Body of pancreas (tissue), 4 donors: ENCODE measurements at regions not wholly inside any gene's neighbourhood (a gene's known extent, or its start where the extent isn't known, plus 50 kb on each side); places are given as distances from the start of the nearest gene placed in this dataset.

Source experiments
- ATAC-seq: fragments of 150-250 bp; one replicate; pipeline ENCODE4 v1.9.1; 2016
- DNase-seq, 4 donors: peaks; one replicate each; pipeline ENCODE4 v3.0.0-alpha.2; 2019
- H3K27ac ChIP-seq, 4 donors: fragments of 200-600 bp; sonication (generic); 1 replicate in 3 of 4; 2 replicates in 1 of 4; pipeline versions ENCODE4 v1.5.1 to v1.6.1; 2016 to 2019; ENCODE audit warnings: mild to moderate bottlenecking in 1 of 4, mixed read lengths in 1 of 4, moderate library complexity in 1 of 4
- H3K27me3 ChIP-seq, 2 donors: fragments of 200-600 bp; sonication (generic); one replicate each; pipeline ENCODE4 v1.6.0; 2016; ENCODE audit warnings: mild to moderate bottlenecking in 1 of 2
- H3K36me3 ChIP-seq, 2 donors: fragments of 200-600 bp; sonication (generic); replicated peaks in 1 of 2; 2 replicates each; pipeline ENCODE4 v1.5.1; 2016; ENCODE audit warnings: low read depth in 2 of 2; ENCODE audit not compliant: insufficient read depth in 1 of 2
- H3K4me1 ChIP-seq: fragments of 200-600 bp; sonication (generic); one replicate; pipeline ENCODE4 v1.6.0; 2016
- H3K4me3 ChIP-seq, 2 donors: fragments of 200-600 bp; sonication (generic); 1 replicate in 1 of 2; 2 replicates in 1 of 2; pipeline ENCODE4 v1.5.1; 2016 to 2019
- H3K9me3 ChIP-seq, 3 donors: fragments of 200-600 bp; sonication (generic); 1 replicate in 2 of 3; 2 replicates in 1 of 3; pipeline ENCODE4 v1.5.1; 2016
- CTCF ChIP-seq, 7 experiments: fragments of 450-650 bp in 4 of 7; fragments of 200-600 bp in 3 of 7; sonication (generic) in 3 of 7; IDR thresholded peaks; one replicate each; pipeline ENCODE4 v1.5.1; 2016 to 2019; ENCODE audit warnings: antibody characterized with exemption in 7 of 7
- POLR2A ChIP-seq, 3 donors: fragments of 450-650 bp; IDR thresholded peaks; one replicate each; pipeline ENCODE4 v1.6.1; 2016; ENCODE audit warnings: antibody characterized with exemption in 3 of 3, mild to moderate bottlenecking in 2 of 3
- WGBS, 2 donors: methylation state at CpG; one replicate each; pipeline ENCODE4 v1.1.5; 2017; 5-methylcytosine and 5-hydroxymethylcytosine counted together
- intact Hi-C: fragments of 100-400 bp; cut with DNase I; formaldehyde crosslinking; loops from one replicate; pipeline ENCODE4 v1.15.1; 2023

DNA sequence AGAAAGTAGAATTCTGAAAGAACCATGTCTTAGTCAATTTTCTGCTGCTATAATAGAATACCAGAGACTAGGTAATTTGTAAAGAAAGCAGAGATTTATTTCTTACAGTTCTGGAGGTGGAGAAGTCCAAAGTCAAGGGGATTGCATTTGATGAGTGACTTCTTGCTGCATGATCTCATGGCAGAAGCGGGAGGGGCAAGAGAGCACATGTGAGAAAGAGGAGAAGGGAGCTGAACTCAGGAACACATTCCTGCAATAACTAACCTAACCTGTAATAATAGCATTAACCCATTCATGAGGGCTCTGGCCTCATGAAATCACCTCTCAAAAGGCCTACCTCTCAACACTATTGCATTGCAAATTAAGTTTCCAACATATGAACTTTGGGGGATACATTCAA lies 797.5 kb upstream of the POU3F3 start:
- no peak overlapping the region for H3K27ac ChIP-seq
- TF ChIP-seq POLR2A (IDR thresholded peaks at IDR 0.05) (no peak), CTCF (IDR thresholded peaks at IDR 0.05) (no peak)
- no peak for ATAC-seq

GRCh38 chr2:104068665-104069064 lies 785.2 kb upstream of the POU3F3 start:
- no peak for TF ChIP-seq POLR2A (IDR thresholded peaks at IDR 0.05)
- no peak for TF ChIP-seq CTCF (IDR thresholded peaks at IDR 0.05)
- intact Hi-C loops: no loop called here
- ATAC-seq (no peak), DNase-seq (no peak)
- no peak overlapping the region for H3K27ac ChIP-seq
- 45 to 66% methylated on average over 2 of the region's 2 CpGs for WGBS, 2 donors
- H3K27me3 ChIP-seq: no peaks in the 10 kb centered on the region
- H3K4me1 ChIP-seq: no peaks in the 10 kb centered on the region
- no peak overlapping the region for H3K4me3 ChIP-seq
- no peaks in the 10 kb centered on the region for H3K9me3 ChIP-seq
- H3K36me3 ChIP-seq: no peaks in the 10 kb centered on the region

More for the DNA sequence above, 797.5 kb upstream of the POU3F3 start:
- H3K36me3 ChIP-seq: no peaks in the 10 kb centered on the region
- no peaks in the 10 kb centered on the region for H3K27me3 ChIP-seq
- H3K4me3 ChIP-seq: no peak overlapping the region
- no peaks in the 10 kb centered on the region for H3K9me3 ChIP-seq
- DNase-seq: no peak
- WGBS, 2 donors: 64 to 80% methylated on average over 1 of the region's 1 CpG
- intact Hi-C loops: no loop called here
- no peaks in the 10 kb centered on the region for H3K4me1 ChIP-seq

GRCh38 chr2:104077573-104077972 lies 776.3 kb upstream of the POU3F3 start:
- no peaks in the 10 kb centered on the region for H3K36me3 ChIP-seq
- no peaks in the 10 kb centered on the region for H3K4me1 ChIP-seq
- H3K9me3 ChIP-seq: no peaks in the 10 kb centered on the region
- TF ChIP-seq CTCF (IDR thresholded peaks at IDR 0.05) (no peak), POLR2A (IDR thresholded peaks at IDR 0.05) (no peak)
- no peaks in the 10 kb centered on the region for H3K27me3 ChIP-seq
- WGBS, 2 donors: 61 to 90% methylated on average over 2 to 4 of the region's 4 CpGs
- intact Hi-C loops: no loop called here
- no peak overlapping the region for H3K27ac ChIP-seq
- no peak overlapping the region for H3K4me3 ChIP-seq
- ATAC-seq: no peak
- DNase-seq: no peak

DNA sequence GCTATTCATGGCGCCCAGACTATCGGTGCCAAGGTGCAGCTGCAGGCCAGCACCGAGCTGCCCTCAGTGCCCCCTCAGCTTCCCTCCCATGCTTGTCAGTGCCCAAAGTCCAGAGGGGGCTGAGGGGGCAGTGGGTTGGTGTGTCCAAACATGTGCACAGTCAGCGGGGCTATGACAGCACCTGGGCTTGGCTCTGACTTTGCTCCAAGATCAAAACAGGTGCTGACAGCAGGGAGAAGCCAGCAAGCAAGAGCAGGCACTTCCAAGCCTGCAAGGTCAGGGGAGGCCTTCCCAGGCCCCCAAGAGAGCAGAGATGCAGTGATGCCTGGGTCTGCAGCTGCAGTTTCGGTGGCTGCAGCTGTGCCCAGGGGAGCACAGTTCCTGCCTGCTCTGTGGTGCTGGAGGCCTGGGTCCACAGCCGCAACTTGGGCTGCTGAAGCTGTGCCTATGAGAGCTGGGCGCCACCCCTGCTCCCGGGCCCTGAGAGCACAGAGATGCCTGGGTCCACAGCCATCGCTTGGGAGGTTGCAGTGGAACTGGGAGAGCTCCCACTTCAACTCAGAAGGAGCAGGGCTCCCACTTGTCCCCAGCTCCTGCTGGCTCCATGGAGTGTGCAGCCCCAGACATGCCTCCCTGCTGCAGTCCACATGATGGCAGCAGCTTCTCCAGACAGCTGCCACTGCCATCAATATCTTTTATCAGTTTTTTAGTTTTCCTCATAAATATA lies 775.3 kb upstream of the POU3F3 start:
- no peaks in the 10 kb centered on the region for H3K27me3 ChIP-seq
- ATAC-seq: no peak
- no peaks in the 10 kb centered on the region for H3K36me3 ChIP-seq

DNA sequence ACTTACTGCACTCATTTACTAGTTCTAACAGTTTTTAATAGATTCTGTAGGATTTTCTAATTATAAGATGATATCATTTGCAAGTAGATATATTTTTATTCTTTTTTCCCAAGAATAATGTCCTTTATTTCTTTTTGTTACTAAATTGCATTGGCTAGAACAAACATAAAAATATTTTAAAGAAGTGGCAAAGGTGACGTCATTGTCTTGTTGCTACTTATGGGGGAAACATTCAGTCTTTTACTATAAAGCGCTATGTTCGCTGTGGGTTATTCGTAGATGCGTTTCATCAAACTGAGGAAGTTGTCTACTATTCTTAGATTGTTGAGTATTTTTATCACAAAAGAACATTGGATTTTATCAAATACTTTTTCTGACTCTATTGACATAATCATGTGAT lies 765.2 kb upstream of the POU3F3 start:
- TF ChIP-seq POLR2A (IDR thresholded peaks at IDR 0.05) (no peak), CTCF (IDR thresholded peaks at IDR 0.05) (no peak)
- H3K36me3 ChIP-seq: no peaks in the 10 kb centered on the region
- no peak overlapping the region for H3K27ac ChIP-seq
- no peak overlapping the region for H3K4me3 ChIP-seq
- ATAC-seq (no peak), DNase-seq (no peak)
- H3K4me1 ChIP-seq: no peaks in the 10 kb centered on the region
- intact Hi-C loops: no loop called here
- H3K27me3 ChIP-seq: no peaks in the 10 kb centered on the region
- 84 to 88% methylated on average over 5 of the region's 5 CpGs for WGBS, 2 donors
- no peaks in the 10 kb centered on the region for H3K9me3 ChIP-seq

More for the DNA sequence above, 775.3 kb upstream of the POU3F3 start:
- no peak for DNase-seq
- no peaks in the 10 kb centered on the region for H3K4me1 ChIP-seq
- H3K9me3 ChIP-seq: no peaks in the 10 kb centered on the region
- intact Hi-C loops: no loop called here
- no peak overlapping the region for H3K4me3 ChIP-seq
- no peak for TF ChIP-seq POLR2A (IDR thresholded peaks at IDR 0.05)
- no peak overlapping the region for H3K27ac ChIP-seq
- WGBS, 2 donors: 68 to 82% methylated on average over 4 to 9 of the region's 9 CpGs
